SK-N-DZ (cell line): ENCODE measurements at regions not wholly inside any gene's neighbourhood (a gene's known extent, or its start where the extent isn't known, plus 50 kb on each side); places are given as distances from the start of the nearest gene placed in this dataset.
"Not testable (repeated sequence)": the region's sequence is repeated elsewhere in the genome, so short reads cannot be mapped to it uniquely, and the experiment has no call there.

Experiments
- DNase-seq: peaks from one replicate; pipeline ENCODE4 v3.0.0-alpha.2; 2015; ENCODE audit warnings: low spot score

GRCh38 chr9:25917731-25918362 is 239.6 kb upstream of the TUSC1 start:
- no peak for DNase-seq

- DNase-seq: no peak
These were observed 235.6 kb upstream of the TUSC1 start for GRCh38 chr9:25913806-25914205.

DNA sequence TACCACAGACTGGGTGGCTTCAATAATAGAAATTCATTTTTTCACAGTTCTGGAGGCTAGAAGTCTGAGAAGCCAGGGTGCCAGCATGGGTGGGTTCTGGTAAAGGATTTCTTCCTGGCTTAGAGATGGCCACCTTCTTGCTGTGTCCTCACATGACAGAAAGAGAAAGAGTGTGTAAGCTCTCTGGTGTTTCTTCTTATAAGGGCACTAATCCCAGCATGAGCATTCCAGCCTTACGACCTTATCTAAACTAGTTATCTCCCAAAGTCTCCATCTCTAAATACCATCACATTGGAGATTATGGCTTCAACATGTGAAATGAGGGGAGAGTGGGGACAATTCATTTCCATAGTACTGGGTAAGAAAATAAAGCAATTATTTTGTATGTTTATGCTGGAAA is 226.5 kb upstream of the TUSC1 start:
- DNase-seq: no peak

DNA sequence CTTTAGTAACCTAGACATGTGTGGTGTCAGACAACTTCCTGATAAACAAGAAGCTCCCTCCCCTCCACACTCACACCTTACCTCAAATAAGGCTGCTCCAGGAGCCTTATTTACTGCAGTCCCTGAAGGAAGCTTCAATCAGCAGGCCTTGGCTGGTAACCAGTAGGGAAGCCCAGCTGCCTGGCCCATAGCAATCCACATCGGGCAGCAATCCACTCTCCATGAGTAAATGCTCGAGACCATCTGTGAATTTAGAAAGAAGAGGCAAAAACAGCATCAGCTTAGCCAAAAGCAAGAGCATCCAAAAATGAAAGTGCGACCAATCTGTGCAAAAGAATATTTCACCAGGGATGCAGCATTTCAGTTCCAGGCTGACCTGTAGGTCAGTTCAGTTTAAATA is 213.3 kb upstream of the TUSC1 start:
- no peak for DNase-seq

DNA sequence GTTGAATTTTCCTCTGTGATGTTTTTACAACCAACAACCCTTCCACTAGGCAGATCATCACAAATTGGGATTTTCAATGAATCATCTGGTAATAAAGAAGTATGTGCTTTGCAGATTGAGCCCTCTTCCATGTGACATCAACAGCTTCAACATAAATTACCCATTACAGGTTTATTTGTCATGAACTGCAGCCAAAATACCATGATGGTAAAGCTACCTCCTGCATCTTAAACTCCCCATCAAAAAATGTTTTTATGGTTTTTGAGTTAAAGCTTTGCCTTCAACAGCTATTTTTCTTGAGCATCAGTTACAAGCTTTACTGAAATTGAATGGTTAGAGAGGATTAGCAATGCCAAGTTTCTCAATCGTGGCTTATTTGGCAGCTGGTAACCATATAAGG is 211.4 kb upstream of the TUSC1 start:
- DNase-seq: no peak

DNA sequence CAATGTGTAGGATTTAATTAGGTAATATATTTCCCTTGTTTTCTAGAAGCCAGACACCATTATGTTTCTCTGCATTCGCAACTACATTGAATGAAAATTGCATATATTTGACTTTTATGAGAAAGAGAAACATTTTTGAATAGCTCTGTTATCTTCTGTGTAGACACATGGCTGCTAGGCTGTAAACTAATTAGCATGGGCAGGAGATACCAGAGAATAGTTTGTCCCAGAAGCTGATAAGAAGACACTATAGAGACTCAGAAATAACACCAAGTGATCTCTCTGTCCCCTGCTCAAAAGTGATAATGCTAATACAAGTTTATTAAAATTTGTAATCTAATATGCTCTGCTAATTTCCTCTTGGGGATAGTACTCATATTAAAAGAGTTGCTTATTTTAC is 198.0 kb upstream of the TUSC1 start:
- peak; percentile 1 for DNase-seq

DNA sequence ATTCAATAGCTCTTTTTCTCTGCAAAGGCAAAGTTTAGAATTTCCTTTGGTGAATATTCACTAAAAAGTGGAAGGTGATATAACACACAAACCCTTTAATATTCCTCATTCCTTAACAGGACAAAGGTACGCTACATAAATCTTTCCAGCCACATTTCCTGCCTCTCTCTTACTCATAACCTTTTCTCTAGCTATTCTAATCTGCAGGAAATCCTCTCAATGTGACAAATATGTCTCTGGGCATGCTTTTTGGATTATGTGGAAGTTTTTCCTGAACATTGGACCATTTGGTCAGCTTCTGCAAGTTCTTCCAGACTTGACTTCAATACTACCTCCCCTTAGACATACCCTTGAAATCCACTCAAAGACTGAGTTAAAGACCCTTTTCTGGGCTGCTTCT is 186.3 kb upstream of the TUSC1 start:
- no peak for DNase-seq

- DNase-seq: no peak
These were observed 183.2 kb upstream of the TUSC1 start for GRCh38 chr9:25861421-25861820.

GRCh38 chr9:25857147-25857546 is 178.9 kb upstream of the TUSC1 start:
- no peak for DNase-seq

DNA sequence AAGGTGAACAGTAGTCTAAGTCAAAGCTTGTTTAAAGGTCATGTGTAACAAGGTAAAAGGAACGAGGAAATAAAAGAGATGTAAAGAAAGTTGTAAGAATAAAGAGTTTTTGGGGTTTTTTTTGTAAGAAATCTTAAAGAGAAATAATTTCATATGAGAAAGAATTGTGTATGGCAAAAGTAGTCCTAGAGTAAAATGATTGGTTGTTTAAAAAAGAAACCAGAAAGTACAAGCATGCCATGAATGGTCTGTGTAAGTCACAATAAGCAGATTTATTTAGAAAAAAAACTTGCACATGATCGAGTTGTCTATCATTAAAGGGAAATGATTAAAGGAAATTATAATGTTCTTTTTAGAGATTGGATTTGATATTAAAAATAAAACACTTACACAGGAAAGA is 172.6 kb upstream of the TUSC1 start:
- no peak for DNase-seq

DNA sequence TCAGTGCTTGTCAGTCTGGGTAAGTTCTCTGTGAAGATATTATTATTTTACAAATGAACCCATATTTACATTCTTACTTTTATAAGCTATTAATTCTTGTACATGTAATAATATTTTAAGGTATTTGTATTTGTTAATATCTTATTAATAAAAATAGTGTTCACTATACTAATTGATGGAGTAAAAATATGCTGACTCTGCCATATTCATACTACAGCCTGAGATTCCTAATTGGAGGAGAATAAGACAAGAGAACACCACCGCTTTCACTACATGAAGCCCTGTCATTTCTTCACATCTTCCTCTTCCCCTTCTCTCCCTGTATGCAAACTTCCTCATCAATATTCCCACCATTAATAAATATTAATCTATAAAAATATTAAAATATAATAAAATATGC is 167.6 kb upstream of the TUSC1 start:
- no peak for DNase-seq

DNA sequence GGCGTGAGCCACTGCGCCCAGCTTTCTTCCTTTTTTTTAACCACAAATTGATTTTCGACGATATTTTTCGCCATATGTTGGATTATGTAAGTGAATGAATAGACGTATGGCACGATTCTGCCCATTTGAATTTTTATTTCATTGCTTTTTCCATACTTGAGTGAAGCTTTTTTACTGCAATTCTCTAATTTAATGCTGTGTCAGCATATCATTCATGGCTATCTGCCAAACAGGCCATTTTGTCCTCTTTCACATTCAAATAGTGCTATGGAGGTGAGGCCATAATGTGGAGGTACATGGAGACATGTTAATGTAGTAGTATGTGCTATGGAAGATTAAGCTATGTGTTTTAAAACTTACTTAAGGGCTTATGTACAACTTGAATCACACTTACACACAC is 152.1 kb upstream of the TUSC1 start:
- no peak for DNase-seq

DNA sequence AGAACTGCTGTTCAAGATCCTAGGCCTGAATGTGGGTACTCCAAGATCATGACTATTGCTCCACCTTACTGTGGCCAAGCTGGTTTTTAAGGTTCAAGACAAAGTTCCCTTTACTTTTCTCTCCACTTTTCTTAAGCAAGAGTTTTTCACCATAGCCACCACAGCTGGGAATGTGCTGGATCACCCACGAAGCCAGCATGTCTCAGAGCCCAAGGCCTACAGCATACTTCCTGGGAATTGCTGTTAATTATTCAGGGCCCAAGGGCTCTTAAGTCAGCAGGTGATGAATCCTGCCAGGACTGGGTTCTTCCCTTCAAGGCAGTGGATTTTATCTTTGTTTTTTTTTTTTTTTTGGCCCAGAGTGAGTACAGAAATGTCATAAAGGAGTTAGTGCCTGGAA is 149.4 kb upstream of the TUSC1 start:
- DNase-seq: no peak

- no peak for DNase-seq
These were observed 138.2 kb upstream of the TUSC1 start for GRCh38 chr9:25816439-25816838.

DNA sequence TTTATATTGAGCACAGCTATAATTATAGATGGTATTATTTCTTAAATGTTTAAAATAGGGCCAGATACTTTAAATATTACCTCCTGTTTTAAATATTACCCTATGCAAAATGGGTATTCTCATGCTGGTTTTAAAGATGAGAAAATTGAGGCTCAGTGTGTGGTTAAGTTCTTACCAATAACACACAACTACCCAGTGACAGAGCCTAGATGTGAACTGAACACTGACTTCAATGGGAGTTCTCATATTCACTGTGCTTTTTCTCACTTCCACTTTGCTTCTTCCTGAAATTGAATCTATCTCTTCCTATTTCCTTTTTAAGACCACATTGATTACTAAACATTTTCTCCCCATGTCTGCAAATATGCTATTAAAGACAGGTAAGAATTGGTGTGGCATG is 135.8 kb upstream of the TUSC1 start:
- no peak for DNase-seq

GRCh38 chr9:25813478-25813877 is 135.2 kb upstream of the TUSC1 start:
- no peak for DNase-seq

- DNase-seq: no peak
These were observed 130.3 kb upstream of the TUSC1 start for GRCh38 chr9:25808554-25808953.

DNA sequence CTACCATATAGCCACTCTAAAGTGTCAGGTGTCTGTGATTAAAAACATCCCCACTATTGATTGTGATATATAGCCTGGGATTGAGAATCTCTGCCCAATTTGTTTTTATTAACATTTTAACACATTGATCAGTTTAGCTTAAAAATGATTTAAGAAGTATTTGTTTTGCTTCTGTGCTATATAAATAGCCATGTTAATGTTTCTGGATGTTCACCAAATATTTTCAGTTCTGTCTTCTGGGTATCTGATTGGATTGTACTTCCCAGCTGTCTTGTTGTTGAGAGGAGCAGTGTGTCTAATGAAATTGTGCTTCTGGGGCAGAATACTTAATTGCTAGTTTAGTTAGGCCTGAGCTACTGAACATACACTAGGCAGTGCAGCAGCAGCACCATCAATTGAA is 126.6 kb upstream of the TUSC1 start:
- no peak for DNase-seq

DNA sequence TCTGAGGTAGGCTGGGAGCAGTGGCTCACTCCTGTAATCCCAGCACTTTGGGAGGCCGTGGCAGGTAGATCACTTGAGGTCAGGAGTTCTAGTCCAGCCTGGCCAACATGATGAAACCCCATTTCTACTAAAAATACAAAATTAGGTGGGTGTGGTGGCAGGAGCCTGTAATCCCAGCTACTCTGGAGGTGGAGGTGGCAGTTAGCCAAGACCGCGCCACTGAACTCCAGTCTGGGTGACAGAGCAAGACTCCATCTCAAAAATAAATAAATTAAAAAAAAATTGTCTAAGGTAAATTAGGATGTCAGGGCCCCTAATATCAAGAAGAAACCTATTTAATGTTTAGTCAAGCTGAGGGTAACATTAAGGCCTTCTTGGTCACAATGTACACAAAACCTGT is 123.7 kb upstream of the TUSC1 start:
- not testable (repeated sequence) for DNase-seq

GRCh38 chr9:25773805-25774204 is 95.6 kb upstream of the TUSC1 start:
- DNase-seq: no peak

- DNase-seq: no peak
These were observed 77.7 kb upstream of the TUSC1 start for GRCh38 chr9:25755951-25756350.

GRCh38 chr9:25752398-25752797 is 74.2 kb upstream of the TUSC1 start:
- DNase-seq: no peak

DNA sequence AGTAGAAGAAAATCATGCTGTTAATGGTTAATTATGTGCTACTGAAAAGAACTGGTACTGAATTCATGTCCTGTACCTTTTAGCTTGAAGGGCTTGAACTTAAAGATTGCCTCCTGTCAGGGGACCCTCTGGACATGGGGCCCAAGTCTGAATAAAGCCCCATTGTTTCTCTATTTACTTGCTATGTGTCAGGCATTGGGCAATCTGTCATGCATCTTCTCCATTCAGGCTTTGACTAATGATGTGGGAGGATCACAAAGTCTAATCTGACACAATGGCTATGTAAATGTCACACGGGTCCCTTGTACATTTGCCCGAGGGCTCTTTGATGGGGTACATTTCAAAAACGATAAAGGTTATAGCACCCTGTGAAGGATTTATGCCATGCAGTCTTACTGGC is 64.0 kb upstream of the TUSC1 start:
- no peak for DNase-seq

DNA sequence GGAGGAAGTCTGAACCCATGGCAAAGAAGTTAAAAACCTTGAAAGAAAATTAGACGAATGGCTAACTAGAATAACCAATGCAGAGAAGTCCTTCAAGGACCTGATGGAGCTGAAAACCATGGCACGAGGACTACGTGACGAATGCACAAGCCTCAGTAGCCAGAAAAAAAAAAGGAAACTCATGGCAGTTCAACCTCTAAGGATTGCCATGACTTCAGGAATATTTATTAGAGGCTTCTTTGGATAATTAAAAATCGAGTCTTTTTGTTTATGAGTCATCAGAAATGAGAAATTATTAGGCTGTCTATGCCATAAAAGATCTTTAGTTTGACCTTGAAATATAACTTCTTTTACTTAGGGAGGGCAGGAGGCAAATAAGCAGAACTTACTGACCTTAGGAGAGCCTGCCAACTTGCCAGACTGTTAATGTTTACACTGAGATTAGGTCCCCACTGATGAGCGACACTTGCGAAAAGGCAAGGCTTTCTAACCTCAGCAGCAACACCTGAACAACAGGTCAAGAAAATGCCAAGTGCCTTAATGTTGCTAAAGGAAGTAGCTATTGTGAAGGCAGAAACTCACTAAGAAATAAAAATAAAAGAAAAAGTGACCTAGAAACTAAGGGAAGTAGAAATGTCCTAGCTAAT is 55.2 kb upstream of the TUSC1 start:
- DNase-seq: no peak
